ENCODE measurements at regions not wholly inside any gene's neighbourhood (a gene's known extent, or its start where the extent isn't known, plus 50 kb on each side); places are given as distances from the start of the nearest gene placed in this dataset.

GRCh38 chr3:5709714-5710113 is 522.2 kb downstream of the EDEM1 start:
- TF ChIP-seq POLR2AphosphoS5 (IDR thresholded peaks at IDR 0.05), result no peak
- TF ChIP-seq, protein P1, sequence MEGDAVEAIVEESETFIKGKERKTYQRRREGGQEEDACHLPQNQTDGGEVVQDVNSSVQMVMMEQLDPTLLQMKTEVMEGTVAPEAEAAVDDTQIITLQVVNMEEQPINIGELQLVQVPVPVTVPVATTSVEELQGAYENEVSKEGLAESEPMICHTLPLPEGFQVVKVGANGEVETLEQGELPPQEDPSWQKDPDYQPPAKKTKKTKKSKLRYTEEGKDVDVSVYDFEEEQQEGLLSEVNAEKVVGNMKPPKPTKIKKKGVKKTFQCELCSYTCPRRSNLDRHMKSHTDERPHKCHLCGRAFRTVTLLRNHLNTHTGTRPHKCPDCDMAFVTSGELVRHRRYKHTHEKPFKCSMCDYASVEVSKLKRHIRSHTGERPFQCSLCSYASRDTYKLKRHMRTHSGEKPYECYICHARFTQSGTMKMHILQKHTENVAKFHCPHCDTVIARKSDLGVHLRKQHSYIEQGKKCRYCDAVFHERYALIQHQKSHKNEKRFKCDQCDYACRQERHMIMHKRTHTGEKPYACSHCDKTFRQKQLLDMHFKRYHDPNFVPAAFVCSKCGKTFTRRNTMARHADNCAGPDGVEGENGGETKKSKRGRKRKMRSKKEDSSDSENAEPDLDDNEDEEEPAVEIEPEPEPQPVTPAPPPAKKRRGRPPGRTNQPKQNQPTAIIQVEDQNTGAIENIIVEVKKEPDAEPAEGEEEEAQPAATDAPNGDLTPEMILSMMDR (IDR thresholded peaks at IDR 0.05), result no peak
